ENCODE measurements at regions not wholly inside any gene's neighbourhood (a gene's known extent, or its start where the extent isn't known, plus 50 kb on each side); places are given as distances from the start of the nearest gene placed in this dataset.
"Not testable (repeated sequence)": the region's sequence is repeated elsewhere in the genome, so short reads cannot be mapped to it uniquely, and the experiment has no call there.

DNA sequence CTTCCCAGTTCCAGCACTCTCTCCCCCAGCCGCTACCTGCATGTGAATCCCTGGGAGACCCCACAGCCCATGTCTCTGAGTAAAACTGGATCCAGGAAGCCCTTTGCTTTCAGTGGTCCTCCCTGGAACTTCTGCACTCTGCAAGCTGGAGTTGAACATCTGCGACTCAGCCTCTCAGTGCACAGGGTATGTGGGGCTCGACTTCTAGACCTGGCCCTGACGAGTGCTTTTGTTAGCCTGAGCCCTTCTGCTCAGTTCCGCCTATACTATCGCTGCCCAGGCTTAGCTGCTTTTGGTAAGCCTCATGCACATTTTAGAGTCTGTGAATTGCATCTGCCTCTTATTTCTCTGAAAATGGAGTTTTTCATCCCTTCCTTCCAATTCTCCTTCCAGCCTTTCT, 107.9 kb upstream of the OR4F16 start:
- TF ChIP-seq EZH2 (IDR thresholded peaks at IDR 0.05; ENCODE audit: borderline replicate concordance); EZH2phosphoT487 (IDR thresholded peaks at IDR 0.05; ENCODE audit: low read depth, severe bottlenecking, unreplicated experiment): not testable (repeated sequence)
- TF ChIP-seq, protein P1, sequence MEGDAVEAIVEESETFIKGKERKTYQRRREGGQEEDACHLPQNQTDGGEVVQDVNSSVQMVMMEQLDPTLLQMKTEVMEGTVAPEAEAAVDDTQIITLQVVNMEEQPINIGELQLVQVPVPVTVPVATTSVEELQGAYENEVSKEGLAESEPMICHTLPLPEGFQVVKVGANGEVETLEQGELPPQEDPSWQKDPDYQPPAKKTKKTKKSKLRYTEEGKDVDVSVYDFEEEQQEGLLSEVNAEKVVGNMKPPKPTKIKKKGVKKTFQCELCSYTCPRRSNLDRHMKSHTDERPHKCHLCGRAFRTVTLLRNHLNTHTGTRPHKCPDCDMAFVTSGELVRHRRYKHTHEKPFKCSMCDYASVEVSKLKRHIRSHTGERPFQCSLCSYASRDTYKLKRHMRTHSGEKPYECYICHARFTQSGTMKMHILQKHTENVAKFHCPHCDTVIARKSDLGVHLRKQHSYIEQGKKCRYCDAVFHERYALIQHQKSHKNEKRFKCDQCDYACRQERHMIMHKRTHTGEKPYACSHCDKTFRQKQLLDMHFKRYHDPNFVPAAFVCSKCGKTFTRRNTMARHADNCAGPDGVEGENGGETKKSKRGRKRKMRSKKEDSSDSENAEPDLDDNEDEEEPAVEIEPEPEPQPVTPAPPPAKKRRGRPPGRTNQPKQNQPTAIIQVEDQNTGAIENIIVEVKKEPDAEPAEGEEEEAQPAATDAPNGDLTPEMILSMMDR (IDR thresholded peaks at IDR 0.05; ENCODE audit: poor library complexity): not testable (repeated sequence)
